Smooth muscle cell (in vitro differentiated cells): ENCODE measurements at regions not wholly inside any gene's neighbourhood (a gene's known extent, or its start where the extent isn't known, plus 50 kb on each side); places are given as distances from the start of the nearest gene placed in this dataset.

ENCODE experiments used
- DNase-seq: peaks from one replicate; lab custom pipeline; 2025; ENCODE audit not compliant: unreplicated experiment; lab: John Stamatoyannopoulos, UW
- H2AFZ ChIP-seq: fragments of 200-600 bp; sonication (generic); 2 replicates; pipeline ENCODE4 v1.6.0; 2016; ENCODE audit warnings: antibody characterized with exemption, low read depth, mild to moderate bottlenecking
- H3F3A ChIP-seq: fragments of 200-600 bp; sonication (generic); 2 replicates; pipeline ENCODE4 v1.6.0; 2017; ENCODE audit warnings: antibody characterized with exemption, low read depth
- H3K27ac ChIP-seq: fragments of 200-600 bp; sonication (generic); 2 replicates; pipeline ENCODE4 v1.5.1; 2016; ENCODE audit warnings: low read depth, mild to moderate bottlenecking
- H3K27me3 ChIP-seq: fragments of 200-600 bp; sonication (generic); 2 replicates; pipeline ENCODE4 v1.6.1; 2016; ENCODE audit warnings: low read depth, mild to moderate bottlenecking
- H3K36me3 ChIP-seq: fragments of 200-600 bp; sonication (generic); 2 replicates; pipeline ENCODE4 v1.5.1; 2016; ENCODE audit warnings: low read depth
- H3K4me1 ChIP-seq: fragments of 200-600 bp; sonication (generic); 2 replicates; pipeline ENCODE4 v1.5.1; 2016; ENCODE audit warnings: low read depth
- H3K4me2 ChIP-seq: fragments of 200-600 bp; sonication (generic); 2 replicates; pipeline ENCODE4 v1.6.0; 2016; ENCODE audit warnings: mild to moderate bottlenecking
- H3K4me3 ChIP-seq: fragments of 200-600 bp; sonication (generic); 2 replicates; pipeline ENCODE4 v1.5.1; 2016; ENCODE audit warnings: mild to moderate bottlenecking
- H3K79me2 ChIP-seq: fragments of 200-600 bp; sonication (generic); 2 replicates; pipeline ENCODE4 v1.6.0; 2016; ENCODE audit warnings: low read depth, mild to moderate bottlenecking
- H3K9ac ChIP-seq: fragments of 200-600 bp; sonication (generic); 2 replicates; pipeline ENCODE4 v1.6.0; 2016; ENCODE audit warnings: low read depth
- H3K9me3 ChIP-seq: fragments of 200-600 bp; sonication (generic); replicated peaks from 2 replicates; pipeline ENCODE4 v1.5.1; 2016; ENCODE audit warnings: low read depth
- H4K20me1 ChIP-seq: fragments of 200-600 bp; sonication (generic); 2 replicates; pipeline ENCODE4 v1.6.0; 2016; ENCODE audit warnings: low read depth
- CTCF ChIP-seq: fragments of 200-600 bp; sonication (generic); IDR thresholded peaks from 2 replicates; pipeline ENCODE4 v1.5.1; 2017; ENCODE audit warnings: borderline replicate concordance, mild to moderate bottlenecking, antibody characterized with exemption; ENCODE audit not compliant: insufficient read depth, poor library complexity, severe bottlenecking
- WGBS: methylation state at CpG from one replicate; pipeline ENCODE4 v1.1.7; 2016; ENCODE audit warnings: low lambda C conversion rate; 5-methylcytosine and 5-hydroxymethylcytosine counted together

GRCh38 chr6:78430521-78430920 lies 436.8 kb upstream of the IRAK1BP1 start:
- Histone ChIP-seq H3K4me2 (no peak overlapping the region), H3F3A (no peaks in the 10 kb centered on the region), H3K9me3 (no peaks in the 10 kb centered on the region), H3K79me2 (no peaks in the 10 kb centered on the region), H3K4me1 (no peaks in the 10 kb centered on the region), H4K20me1 (no peaks in the 10 kb centered on the region), H2AFZ (no peak overlapping the region), H3K27me3 (no peaks in the 10 kb centered on the region), H3K4me3 (no peak overlapping the region), H3K36me3 (no peaks in the 10 kb centered on the region), H3K27ac (no peak overlapping the region), H3K9ac (no peak overlapping the region)
- TF ChIP-seq CTCF = no peak
- WGBS = 71% methylated on average over 1 of the region's 1 CpG
- DNase-seq = no peak

GRCh38 chr6:78435671-78436070 lies 431.7 kb upstream of the IRAK1BP1 start:
- Histone ChIP-seq H3K36me3 (no peaks in the 10 kb centered on the region), H4K20me1 (no peaks in the 10 kb centered on the region), H3K4me1 (no peaks in the 10 kb centered on the region), H3K4me3 (no peak overlapping the region), H3K27ac (no peak overlapping the region), H3K9me3 (no peaks in the 10 kb centered on the region), H3K4me2 (no peak overlapping the region), H3K27me3 (no peaks in the 10 kb centered on the region), H2AFZ (no peak overlapping the region), H3F3A (no peaks in the 10 kb centered on the region), H3K9ac (no peak overlapping the region), H3K79me2 (no peaks in the 10 kb centered on the region)
- no peak for DNase-seq
- TF ChIP-seq CTCF = no peak
- WGBS = 86% methylated on average over 2 of the region's 2 CpGs

- Histone ChIP-seq H4K20me1 (no peaks in the 10 kb centered on the region), H3K27ac (no peak overlapping the region), H3K36me3 (no peaks in the 10 kb centered on the region), H3K9me3 (no peaks in the 10 kb centered on the region), H3K4me3 (no peak overlapping the region), H3F3A (no peaks in the 10 kb centered on the region), H3K4me1 (no peaks in the 10 kb centered on the region), H3K9ac (no peak overlapping the region), H3K79me2 (no peaks in the 10 kb centered on the region), H3K4me2 (no peak overlapping the region), H2AFZ (no peak overlapping the region), H3K27me3 (no peaks in the 10 kb centered on the region)
- peak; percentile 9 for TF ChIP-seq CTCF
- no peak for DNase-seq
Observed at GRCh38 chr6:78436335-78436734, 431.0 kb upstream of the IRAK1BP1 start.

GRCh38 chr6:78438135-78438534 lies 429.2 kb upstream of the IRAK1BP1 start:
- Histone ChIP-seq H3K79me2 (no peaks in the 10 kb centered on the region), H3K9ac (no peak overlapping the region), H3K4me1 (no peaks in the 10 kb centered on the region), H3K4me2 (no peak overlapping the region), H3K36me3 (no peaks in the 10 kb centered on the region), H2AFZ (no peak overlapping the region), H4K20me1 (no peaks in the 10 kb centered on the region), H3K27ac (no peak overlapping the region), H3K27me3 (no peaks in the 10 kb centered on the region), H3F3A (no peaks in the 10 kb centered on the region), H3K4me3 (no peak overlapping the region), H3K9me3 (no peaks in the 10 kb centered on the region)
- TF ChIP-seq CTCF = no peak
- WGBS = 77% methylated on average over 2 of the region's 2 CpGs
- no peak for DNase-seq
